Skin epidermis (tissue), 12 donors: ENCODE measurements at regions not wholly inside any gene's neighbourhood (a gene's known extent, or its start where the extent isn't known, plus 50 kb on each side); places are given as distances from the start of the nearest gene placed in this dataset.

ENCODE experiments used
- H3K27ac ChIP-seq, 21 experiments: fragments of 200-600 bp; sonication (generic) in 11 of 21; one replicate each; pipeline ENCODE4 v1.5.0; 2020; ENCODE audit warnings: mild to moderate bottlenecking in 3 of 21, inconsistent platforms in 2 of 21, moderate library complexity in 2 of 21
- H3K4me3 ChIP-seq, 7 experiments: fragments of 200-600 bp; sonication (generic) in 2 of 7; one replicate each; pipeline ENCODE4 v1.5.0; 2020; ENCODE audit warnings: inconsistent platforms in 2 of 7, mild to moderate bottlenecking in 2 of 7, moderate library complexity in 1 of 7

- Histone ChIP-seq H3K4me3 (no peak overlapping the region), H3K27ac (no peak overlapping the region)
Observed at GRCh38 chr6:51339108-51339507, 520.4 kb downstream of the TFAP2B start.

GRCh38 chr6:51339728-51340127 is 521.1 kb downstream of the TFAP2B start:
- Histone ChIP-seq H3K27ac (no peak overlapping the region), H3K4me3 (no peak overlapping the region)

GRCh38 chr6:51342393-51342792 is 523.7 kb downstream of the TFAP2B start:
- Histone ChIP-seq H3K4me3 (no peak overlapping the region), H3K27ac (no peak overlapping the region)

GRCh38 chr6:51349857-51350256 is 531.2 kb downstream of the TFAP2B start:
- Histone ChIP-seq H3K27ac (peak overlapping the region in 1 of 21 experiments; percentile 4), H3K4me3 (no peak overlapping the region)

- Histone ChIP-seq H3K4me3 (no peak overlapping the region), H3K27ac (no peak overlapping the region)
Observed at GRCh38 chr6:51350308-51350904, 531.7 kb downstream of the TFAP2B start.

GRCh38 chr6:51352506-51353029 is 533.9 kb downstream of the TFAP2B start:
- Histone ChIP-seq H3K27ac (peak overlapping the region in 4 of 21 experiments; percentile 3 to 26 (median 14)), H3K4me3 (no peak overlapping the region)

GRCh38 chr6:51360287-51360686 is 541.6 kb downstream of the TFAP2B start:
- Histone ChIP-seq H3K27ac (no peak overlapping the region), H3K4me3 (no peak overlapping the region)

GRCh38 chr6:51365566-51365965 is 546.9 kb downstream of the TFAP2B start:
- Histone ChIP-seq H3K4me3 (no peak overlapping the region), H3K27ac (no peak overlapping the region)

GRCh38 chr6:51369485-51369884 is 550.8 kb downstream of the TFAP2B start:
- H3K27ac ChIP-seq, result no peak overlapping the region
- H3K4me3 ChIP-seq, result no peak overlapping the region

- no peak overlapping the region for H3K4me3 ChIP-seq
- H3K27ac ChIP-seq, result no peak overlapping the region
Observed at GRCh38 chr6:51382847-51383246, 564.2 kb downstream of the TFAP2B start.

GRCh38 chr6:51384736-51385135 is 566.1 kb downstream of the TFAP2B start:
- Histone ChIP-seq H3K4me3 (no peak overlapping the region), H3K27ac (no peak overlapping the region)

- Histone ChIP-seq H3K27ac (no peak overlapping the region), H3K4me3 (no peak overlapping the region)
Observed at GRCh38 chr6:51386347-51386836, 567.7 kb downstream of the TFAP2B start.

GRCh38 chr6:51387907-51388306 is 569.2 kb downstream of the TFAP2B start:
- H3K4me3 ChIP-seq, result no peak overlapping the region
- H3K27ac ChIP-seq, result no peak overlapping the region

- Histone ChIP-seq H3K4me3 (no peak overlapping the region), H3K27ac (no peak overlapping the region)
Observed at GRCh38 chr6:51394061-51394460, 575.4 kb downstream of the TFAP2B start.

- H3K4me3 ChIP-seq, result no peak overlapping the region
- H3K27ac ChIP-seq, result no peak overlapping the region
Observed at GRCh38 chr6:51396583-51396982, 577.9 kb downstream of the TFAP2B start.

GRCh38 chr6:51398064-51398705 is 579.5 kb downstream of the TFAP2B start:
- Histone ChIP-seq H3K4me3 (no peak overlapping the region), H3K27ac (no peak overlapping the region)

- Histone ChIP-seq H3K27ac (no peak overlapping the region), H3K4me3 (no peak overlapping the region)
Observed at GRCh38 chr6:51398793-51399192, 580.1 kb downstream of the TFAP2B start.

GRCh38 chr6:51410453-51410852 is 591.8 kb downstream of the TFAP2B start:
- H3K4me3 ChIP-seq, result no peak overlapping the region

GRCh38 chr6:51411496-51412125 is 592.9 kb downstream of the TFAP2B start:
- Histone ChIP-seq H3K4me3 (no peak overlapping the region), H3K27ac (no peak overlapping the region)

More at GRCh38 chr6:51410453-51410852, 591.8 kb downstream of the TFAP2B start:
- H3K27ac ChIP-seq, result no peak overlapping the region

- Histone ChIP-seq H3K27ac (no peak overlapping the region), H3K4me3 (no peak overlapping the region)
Observed at GRCh38 chr6:51414361-51414760, 595.7 kb downstream of the TFAP2B start.

GRCh38 chr6:51415501-51415900 is 596.8 kb downstream of the TFAP2B start:
- no peak overlapping the region for H3K27ac ChIP-seq
- H3K4me3 ChIP-seq, result no peak overlapping the region
